ENCODE measurements at regions not wholly inside any gene's neighbourhood (a gene's known extent, or its start where the extent isn't known, plus 50 kb on each side); places are given as distances from the start of the nearest gene placed in this dataset.

GRCh38 chr3:190174471-190174870 lies 53.8 kb upstream of the P3H2 start:
- no peak for TF ChIP-seq CTCF (conservative IDR thresholded peaks at IDR 0.05; ENCODE audit: low read depth, low read length)
- no peak for TF ChIP-seq POLR2A (IDR thresholded peaks at IDR 0.05; ENCODE audit: low read depth, low read length)
- no peak for TF ChIP-seq CHD1 (IDR thresholded peaks at IDR 0.05; ENCODE audit: low read depth, low read length)
- no peak for TF ChIP-seq USF2 (IDR thresholded peaks at IDR 0.05; ENCODE audit: low read depth, low read length)
- no peak for TF ChIP-seq SMC3 (IDR thresholded peaks at IDR 0.05; ENCODE audit: low read depth, low read length)
- no peak for TF ChIP-seq RCOR1 (IDR thresholded peaks at IDR 0.05; ENCODE audit: insufficient replicate concordance, low read length)
- TF ChIP-seq BHLHE40 (IDR thresholded peaks at IDR 0.05; ENCODE audit: low read depth, low read length): no peak
- TF ChIP-seq RFX5 (IDR thresholded peaks at IDR 0.05; ENCODE audit: low read depth, low read length): no peak
- no peak for TF ChIP-seq CEBPB (IDR thresholded peaks at IDR 0.05; ENCODE audit: low read depth, low read length)
- TF ChIP-seq ELK1 (IDR thresholded peaks at IDR 0.05; ENCODE audit: borderline replicate concordance, low read depth, low read length): no peak
- TF ChIP-seq NFE2L2 (IDR thresholded peaks at IDR 0.05; ENCODE audit: low read depth, low read length): no peak
- no peak for TF ChIP-seq MXI1 (IDR thresholded peaks at IDR 0.05; ENCODE audit: borderline replicate concordance, low read depth, low read length)
